GM21360 (cell line): ENCODE measurements at regions not wholly inside any gene's neighbourhood (a gene's known extent, or its start where the extent isn't known, plus 50 kb on each side); places are given as distances from the start of the nearest gene placed in this dataset.
"Not testable (repeated sequence)": the region's sequence is repeated elsewhere in the genome, so short reads cannot be mapped to it uniquely, and the experiment has no call there.

ENCODE experiments used
- ATAC-seq: cut with Tn5 transposase; IDR thresholded peaks from one replicate; pipeline ENCODE4 v1.9.1; 2021; ENCODE audit warnings: mild to moderate bottlenecking, moderate library complexity; ENCODE audit not compliant: unreplicated experiment

DNA sequence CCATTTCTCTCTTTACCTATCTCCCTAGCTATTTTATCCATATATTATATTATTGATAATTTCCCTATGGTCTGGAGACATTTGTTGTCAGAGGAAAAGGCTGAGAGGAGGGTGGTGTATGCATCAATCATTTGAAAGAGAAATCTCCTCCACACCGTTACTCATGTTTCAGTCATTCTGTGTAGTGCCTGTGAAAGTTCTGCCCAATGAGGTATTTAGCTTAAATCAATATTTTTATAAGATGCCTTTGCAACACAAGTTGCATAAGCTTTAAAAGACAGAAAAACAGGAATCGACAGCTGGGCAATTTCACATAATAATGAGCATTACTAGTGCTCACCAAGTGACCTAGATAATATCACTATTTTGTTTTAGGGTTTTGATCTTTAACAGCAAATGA lies 363.7 kb upstream of the FSIP2 start:
- no peak for ATAC-seq

DNA sequence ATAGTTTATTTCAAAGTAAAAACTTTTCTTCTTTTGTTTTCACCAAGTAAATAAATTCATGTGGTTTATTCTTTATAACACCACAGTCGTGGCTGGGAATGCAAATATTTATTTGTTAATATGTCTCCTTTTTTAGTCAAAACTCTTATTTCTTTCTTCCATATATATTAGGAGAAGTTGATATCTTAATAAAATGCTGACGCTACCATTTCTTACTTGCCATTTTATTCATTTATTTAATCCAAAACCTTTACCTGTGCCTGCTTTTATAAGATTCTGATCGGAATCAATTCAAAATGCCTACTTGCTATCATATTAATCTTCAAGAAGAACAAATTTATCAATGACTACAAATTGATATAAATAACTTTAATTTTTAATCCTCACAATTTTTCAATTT lies 362.9 kb upstream of the FSIP2 start:
- no peak for ATAC-seq

- no peak for ATAC-seq
Measured at GRCh38 chr2:185381631-185382030, 357.0 kb upstream of the FSIP2 start.

DNA sequence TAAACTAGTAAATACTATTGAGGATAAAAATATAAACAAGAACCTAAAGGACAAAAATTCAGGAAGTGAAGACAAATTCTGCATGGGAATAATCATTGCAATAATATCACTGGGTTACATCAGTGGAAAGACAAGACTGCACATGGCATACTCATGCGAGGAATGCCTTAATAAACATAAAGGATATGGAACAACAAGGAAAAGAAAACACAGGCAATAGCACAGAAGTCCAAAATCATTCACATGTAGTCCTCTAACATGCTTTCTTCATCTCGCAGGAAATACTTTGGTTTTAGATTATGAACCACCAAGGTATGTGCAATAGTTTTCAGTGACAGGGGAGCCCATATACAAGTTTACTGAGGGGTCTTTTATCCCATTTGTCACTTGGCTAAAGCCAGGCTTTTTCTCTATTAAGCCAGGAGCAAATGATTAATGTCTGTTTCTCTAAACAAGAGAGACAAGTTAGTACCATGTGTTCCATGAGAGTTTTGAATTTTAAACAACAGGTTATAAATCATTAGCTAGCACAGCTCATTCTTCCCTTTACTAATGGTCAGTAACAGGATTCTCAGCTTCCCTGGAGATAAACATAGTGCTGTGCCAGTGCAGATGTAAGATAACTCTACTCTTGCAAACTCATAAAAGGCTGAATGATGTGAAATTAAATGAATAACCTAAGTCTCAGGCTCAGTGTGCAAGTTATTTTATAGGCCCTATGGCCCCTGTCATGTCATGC lies 353.6 kb upstream of the FSIP2 start:
- no peak for ATAC-seq

GRCh38 chr2:185388226-185388625 lies 350.4 kb upstream of the FSIP2 start:
- ATAC-seq: no peak

DNA sequence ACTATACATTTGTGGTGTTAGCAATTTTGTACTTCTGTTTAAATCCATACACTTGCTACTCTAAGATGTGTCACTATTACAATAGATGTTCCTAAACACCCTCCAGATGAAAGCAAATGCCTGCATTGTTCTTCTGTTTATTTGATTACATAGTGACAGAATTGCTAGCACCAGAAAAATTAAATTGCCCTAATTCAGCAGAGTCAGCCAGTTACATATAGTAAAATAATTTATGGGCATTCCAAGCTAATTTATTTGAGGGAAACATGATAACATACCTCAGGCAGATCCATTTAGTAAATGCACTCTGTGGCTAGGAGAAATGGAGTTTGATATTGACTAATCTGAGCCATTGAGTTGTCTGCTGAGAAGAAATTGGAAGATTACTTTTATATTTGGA lies 347.1 kb upstream of the FSIP2 start:
- ATAC-seq: no peak

- no peak for ATAC-seq
Measured at GRCh38 chr2:185393091-185393490, 345.5 kb upstream of the FSIP2 start.

- no peak for ATAC-seq
Measured at GRCh38 chr2:185402474-185402873, 336.1 kb upstream of the FSIP2 start.

DNA sequence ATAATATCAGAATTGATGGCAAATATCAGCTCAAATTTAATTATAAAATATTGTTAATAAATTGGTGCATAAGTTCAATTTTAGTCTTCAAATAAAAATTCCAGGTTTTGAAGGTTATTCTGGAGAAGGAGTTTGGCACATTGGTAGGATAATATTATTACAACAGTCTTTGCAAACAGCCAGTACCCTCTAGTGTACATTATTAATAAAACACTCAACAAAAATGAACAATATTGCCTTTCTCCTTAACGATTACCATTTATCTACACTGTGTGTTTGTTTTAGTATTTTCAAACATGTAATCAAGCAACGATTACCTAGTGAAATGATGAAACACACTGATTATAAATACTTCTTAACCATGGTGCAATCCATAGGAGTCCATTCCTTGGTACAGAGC lies 334.0 kb upstream of the FSIP2 start:
- ATAC-seq: no peak

GRCh38 chr2:185417111-185417510 lies 321.5 kb upstream of the FSIP2 start:
- no peak for ATAC-seq

- ATAC-seq: no peak
Measured at GRCh38 chr2:185417688-185418087, 320.9 kb upstream of the FSIP2 start.

DNA sequence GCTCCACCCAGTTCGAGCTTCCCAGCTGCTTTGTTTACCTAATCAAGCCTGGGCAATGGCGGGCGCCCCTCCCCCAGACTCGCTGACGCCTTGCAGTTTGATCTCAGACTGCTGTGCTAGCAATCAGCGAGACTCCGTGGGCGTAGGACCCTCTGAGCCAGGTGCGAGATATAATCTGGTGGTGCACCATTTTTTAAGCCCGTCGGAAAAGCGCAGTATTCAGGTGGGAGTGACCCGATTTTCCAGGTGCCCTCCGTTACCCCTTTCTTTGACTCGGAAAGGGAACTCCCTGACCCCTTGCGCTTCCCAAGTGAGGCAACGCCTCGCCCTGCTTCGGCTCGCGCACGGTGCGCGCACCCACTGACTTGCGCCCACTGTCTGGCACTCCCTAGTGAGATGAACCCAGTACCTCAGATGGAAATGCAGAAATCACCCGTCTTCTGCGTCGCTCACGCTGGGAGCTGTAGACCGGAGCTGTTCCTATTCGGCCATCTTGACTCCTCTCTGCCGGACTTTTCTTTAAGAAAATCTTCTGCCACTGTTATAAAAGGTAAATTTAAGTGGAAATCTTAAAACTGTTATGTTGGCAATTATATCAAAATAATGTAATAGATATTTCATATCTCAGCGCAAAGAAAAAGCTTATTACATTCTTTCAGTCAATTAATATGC lies 313.5 kb upstream of the FSIP2 start:
- not testable (repeated sequence) for ATAC-seq

DNA sequence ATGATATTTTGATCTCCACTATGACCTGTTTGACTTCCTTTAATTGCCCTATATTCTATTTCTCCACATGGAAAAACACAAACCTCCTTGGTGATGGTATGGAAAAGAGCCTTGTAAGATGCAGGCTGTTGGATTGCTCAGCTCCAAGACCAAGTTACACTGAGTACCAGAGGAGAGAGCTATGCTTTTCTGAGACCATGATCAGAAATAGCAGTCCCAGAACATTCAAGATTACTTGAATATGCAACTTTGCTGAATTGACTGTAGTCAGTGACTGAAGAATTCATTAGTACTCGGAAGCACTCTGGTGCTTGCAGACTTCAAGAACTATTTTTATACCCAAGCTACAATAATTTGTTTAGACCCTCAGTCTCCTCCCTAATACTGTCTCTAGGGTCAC lies 310.6 kb upstream of the FSIP2 start:
- no peak for ATAC-seq

- ATAC-seq: no peak
Measured at GRCh38 chr2:185433824-185434223, 304.8 kb upstream of the FSIP2 start.

DNA sequence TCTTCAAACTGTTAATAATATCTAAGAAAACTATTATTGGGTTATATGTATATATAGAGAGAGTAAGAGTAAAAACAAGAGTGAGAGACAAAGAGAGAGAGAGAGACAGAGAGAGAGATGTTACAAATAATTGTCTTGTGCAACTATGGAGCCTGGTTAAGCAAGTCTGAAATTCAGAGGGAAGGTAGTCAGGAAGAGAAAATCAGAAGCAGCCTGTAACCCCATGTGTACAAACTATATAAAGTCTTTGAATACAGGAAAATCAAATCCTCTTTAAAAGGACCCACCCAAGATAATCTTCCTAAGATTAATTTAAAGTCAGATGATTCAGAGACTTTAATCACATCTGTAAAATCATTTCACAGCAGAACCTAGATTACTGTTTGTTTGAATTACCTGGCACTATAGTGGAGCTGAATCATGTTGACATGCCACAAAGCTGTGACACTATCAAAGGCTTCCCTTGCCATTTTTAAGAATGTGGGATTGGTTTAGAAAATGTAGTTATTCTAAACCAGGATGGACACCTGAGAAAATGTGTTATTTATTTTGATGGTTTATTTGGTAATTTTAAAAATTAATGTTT lies 301.7 kb upstream of the FSIP2 start:
- no peak for ATAC-seq

- no peak for ATAC-seq
Measured at GRCh38 chr2:185441486-185442005, 297.1 kb upstream of the FSIP2 start.

DNA sequence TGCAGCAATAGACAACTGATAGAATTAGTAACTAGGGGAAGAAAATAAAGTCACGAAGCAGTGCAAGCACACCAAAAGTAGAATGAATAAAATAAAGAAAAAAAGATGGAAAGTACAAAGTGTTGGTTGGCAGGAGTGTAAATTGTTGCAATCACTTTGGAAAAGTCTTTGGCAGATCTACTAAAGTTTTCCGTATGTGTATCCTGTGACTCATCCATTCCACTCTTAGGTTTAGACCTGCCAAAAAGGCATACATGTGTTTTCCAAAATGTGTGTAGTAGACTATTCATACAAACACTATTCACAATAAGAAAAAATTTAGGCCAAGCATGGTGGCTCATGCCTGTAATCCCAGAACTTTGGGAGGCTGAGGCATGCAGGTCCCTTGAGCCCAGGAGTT lies 282.1 kb upstream of the FSIP2 start:
- no peak for ATAC-seq

DNA sequence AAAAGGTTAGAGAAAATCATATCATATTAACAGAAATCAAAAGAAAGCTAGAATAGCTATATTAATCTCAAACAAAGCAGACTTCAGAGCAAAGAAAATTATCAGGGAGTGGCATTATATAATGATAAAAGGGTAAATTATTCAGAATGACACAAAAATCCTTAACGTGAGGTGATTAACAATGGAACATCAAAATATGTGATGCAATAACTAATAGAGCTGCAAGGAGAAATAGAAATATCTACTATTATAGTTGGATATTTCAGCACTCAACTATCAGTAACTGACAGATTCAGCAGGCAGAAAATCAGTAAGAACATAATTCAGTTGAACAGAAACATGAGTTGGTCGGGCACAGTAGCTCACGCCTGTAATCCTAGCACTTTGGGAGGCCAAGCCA lies 275.1 kb upstream of the FSIP2 start:
- no peak for ATAC-seq

DNA sequence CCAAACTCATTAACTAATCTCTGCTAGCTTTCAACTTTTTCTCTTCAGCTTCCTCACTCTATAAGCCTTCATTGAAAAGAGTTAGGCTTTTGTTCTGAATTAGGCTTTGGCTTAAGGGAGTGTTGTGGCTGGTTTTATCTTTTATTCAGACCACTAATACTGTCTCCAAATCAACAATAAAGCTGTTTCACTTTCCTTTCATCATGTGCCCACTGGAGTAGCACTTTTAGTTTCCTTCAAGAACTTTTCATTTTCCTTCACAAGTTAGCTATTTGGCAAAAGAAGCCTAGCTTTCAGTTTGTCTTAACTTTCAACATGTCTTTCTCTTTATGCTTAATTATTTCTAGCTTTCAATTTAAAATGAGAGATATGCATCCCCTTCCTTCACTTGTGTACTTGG lies 271.7 kb upstream of the FSIP2 start:
- ATAC-seq: no peak

GRCh38 chr2:185471441-185471840 lies 267.2 kb upstream of the FSIP2 start:
- ATAC-seq: no peak

GRCh38 chr2:185472574-185472973 lies 266.0 kb upstream of the FSIP2 start:
- no peak for ATAC-seq

- no peak for ATAC-seq
Measured at GRCh38 chr2:185473838-185474237, 264.8 kb upstream of the FSIP2 start.
